HEK293T (cell line): ENCODE measurements at regions not wholly inside any gene's neighbourhood (a gene's known extent, or its start where the extent isn't known, plus 50 kb on each side); places are given as distances from the start of the nearest gene placed in this dataset.
"Not testable (repeated sequence)": the region's sequence is repeated elsewhere in the genome, so short reads cannot be mapped to it uniquely, and the experiment has no call there.

ENCODE experiments used
- CTCF ChIA-PET: fragments of 350-600 bp; formaldehyde crosslinking; extraction: SDS; loops from one replicate; lab custom pipeline; 2021; ENCODE audit warnings: antibody characterized with exemption, inconsistent platforms; lab: Yijun Ruan, JAX
- POLR2A ChIA-PET: fragments of 350-600 bp; formaldehyde crosslinking; extraction: SDS; loops from one replicate; lab custom pipeline; 2020; ENCODE audit warnings: antibody characterized with exemption, inconsistent platforms; lab: Yijun Ruan, JAX
- DNase-seq: peaks from one replicate; pipeline ENCODE4 v3.0.0; 2012; ENCODE audit warnings: mixed read lengths; ENCODE audit errors: extremely low spot score
- ARNT ChIP-seq: fragments of 450-650 bp; IDR thresholded peaks from 2 replicates; pipeline ENCODE4 v1.6.1; 2017; ENCODE audit warnings: mild to moderate bottlenecking
- BHLHE40 ChIP-seq: fragments of 450-650 bp; IDR thresholded peaks from 2 replicates; pipeline ENCODE4 v1.6.1; 2016; ENCODE audit warnings: mild to moderate bottlenecking, moderate library complexity, borderline replicate concordance
- CTBP1 ChIP-seq: fragments of 450-650 bp; IDR thresholded peaks from 2 replicates; pipeline ENCODE4 v1.6.1; 2016; ENCODE audit warnings: borderline replicate concordance
- ELF4 ChIP-seq: fragments of 450-650 bp; IDR thresholded peaks from 2 replicates; pipeline ENCODE4 v1.6.1; 2017; ENCODE audit warnings: antibody characterized with exemption
- FOXA1 ChIP-seq: fragments of 450-650 bp; IDR thresholded peaks from 2 replicates; pipeline ENCODE4 v1.6.1; 2016; ENCODE audit warnings: mild to moderate bottlenecking
- FOXK2 ChIP-seq: fragments of 450-650 bp; IDR thresholded peaks from 2 replicates; pipeline ENCODE4 v1.6.1; 2016; ENCODE audit warnings: mild to moderate bottlenecking
- FOXM1 ChIP-seq: fragments of 450-650 bp; IDR thresholded peaks from 2 replicates; pipeline ENCODE4 v1.6.1; 2017; ENCODE audit warnings: mild to moderate bottlenecking, borderline replicate concordance
- HDGF ChIP-seq: fragments of 450-650 bp; IDR thresholded peaks from 2 replicates; pipeline ENCODE4 v1.6.1; 2017; ENCODE audit warnings: antibody characterized with exemption, borderline replicate concordance
- L3MBTL2 ChIP-seq: fragments of 450-650 bp; conservative IDR thresholded peaks from 2 replicates; pipeline ENCODE4 v1.6.1; 2016; ENCODE audit warnings: mild to moderate bottlenecking
- LEF1 ChIP-seq: fragments of 450-650 bp; IDR thresholded peaks from 2 replicates; pipeline ENCODE4 v1.6.1; 2017; ENCODE audit warnings: mild to moderate bottlenecking, borderline replicate concordance
- NFRKB ChIP-seq: fragments of 450-650 bp; IDR thresholded peaks from 2 replicates; pipeline ENCODE4 v1.6.1; 2016; ENCODE audit warnings: mild to moderate bottlenecking, moderate library complexity
- PKNOX1 ChIP-seq: fragments of 450-650 bp; IDR thresholded peaks from 2 replicates; pipeline ENCODE4 v1.6.1; 2016
- SP1 ChIP-seq: fragments of 450-650 bp; IDR thresholded peaks from 2 replicates; pipeline ENCODE4 v1.6.1; 2017
- SUZ12 ChIP-seq: fragments of 450-650 bp; IDR thresholded peaks from 2 replicates; pipeline ENCODE4 v1.6.1; 2016; ENCODE audit warnings: mild to moderate bottlenecking
- TARDBP ChIP-seq: fragments of 450-650 bp; IDR thresholded peaks from 2 replicates; pipeline ENCODE4 v1.6.1; 2016
- ZNF384 ChIP-seq: fragments of 450-650 bp; IDR thresholded peaks from 2 replicates; pipeline ENCODE4 v1.6.1; 2016

- DNase-seq, result no peak
- ChIA-PET POLR2A (no interaction called here), CTCF (no interaction called here)
- TF ChIP-seq NFRKB (no peak), SUZ12 (no peak), BHLHE40 (no peak), ELF4 (no peak), FOXK2 (no peak), HDGF (no peak), L3MBTL2 (no peak), FOXM1 (no peak), SP1 (no peak), LEF1 (no peak), ZNF384 (no peak), ARNT (no peak), TARDBP (no peak)
Measured at GRCh38 chr9:118674942-118675341, 694.3 kb downstream of the BRINP1 start.

GRCh38 chr9:118677936-118678653 is 691.1 kb downstream of the BRINP1 start:
- DNase-seq, POLR2A ChIA-PET, CTCF ChIA-PET: not testable (repeated sequence)

- CTCF ChIA-PET, result no interaction called here
- no peak for DNase-seq
- TF ChIP-seq HDGF (no peak), SP1 (no peak), TARDBP (no peak), L3MBTL2 (no peak), FOXA1 (no peak), ELF4 (no peak), FOXK2 (no peak), BHLHE40 (no peak), PKNOX1 (no peak), NFRKB (no peak), FOXM1 (no peak), LEF1 (no peak), SUZ12 (no peak), ZNF384 (no peak), CTBP1 (no peak)
- POLR2A ChIA-PET, result no interaction called here
Measured at GRCh38 chr9:118686959-118687358, 682.3 kb downstream of the BRINP1 start.

- no peak for DNase-seq
- TF ChIP-seq ZNF384 (no peak), SP1 (no peak)
- CTCF ChIA-PET, result no interaction called here
- POLR2A ChIA-PET, result no interaction called here
Measured at GRCh38 chr9:118689280-118689679, 680.0 kb downstream of the BRINP1 start.

GRCh38 chr9:118692613-118693012 is 676.6 kb downstream of the BRINP1 start:
- DNase-seq, result no peak
- TF ChIP-seq SUZ12, result no peak
- TF ChIP-seq FOXM1, result no peak
- TF ChIP-seq ARNT, result no peak
- TF ChIP-seq HDGF, result no peak
- TF ChIP-seq SP1, result no peak
- TF ChIP-seq FOXA1, result no peak
- no peak for TF ChIP-seq FOXK2
- no peak for TF ChIP-seq LEF1
- TF ChIP-seq NFRKB, result no peak
- no peak for TF ChIP-seq ZNF384
- no peak for TF ChIP-seq L3MBTL2
- TF ChIP-seq TARDBP, result no peak
- no peak for TF ChIP-seq PKNOX1
- no peak for TF ChIP-seq BHLHE40
- no peak for TF ChIP-seq ELF4
- no peak for TF ChIP-seq CTBP1
- POLR2A ChIA-PET, result no interaction called here
- CTCF ChIA-PET, result no interaction called here

- TF ChIP-seq HDGF (no peak), TARDBP (no peak), ARNT (no peak), LEF1 (no peak), FOXK2 (no peak), L3MBTL2 (no peak), SP1 (no peak), SUZ12 (no peak), FOXM1 (no peak), ZNF384 (no peak), NFRKB (no peak), CTBP1 (no peak), PKNOX1 (no peak), BHLHE40 (no peak), FOXA1 (no peak), ELF4 (no peak)
- CTCF ChIA-PET, result no interaction called here
- DNase-seq, result no peak
- POLR2A ChIA-PET, result no interaction called here
Measured at GRCh38 chr9:118693645-118694044, 675.6 kb downstream of the BRINP1 start.

- POLR2A ChIA-PET, DNase-seq, CTCF ChIA-PET: not testable (repeated sequence)
Measured at GRCh38 chr9:118695249-118695648, 674.0 kb downstream of the BRINP1 start.
